HepG2 (cell line): ENCODE measurements at regions not wholly inside any gene's neighbourhood (a gene's known extent, or its start where the extent isn't known, plus 50 kb on each side); places are given as distances from the start of the nearest gene placed in this dataset.

ENCODE experiments used
- ATAC-seq: fragments of 200-7000 bp; cut with Tn5 transposase; 3 replicates; pipeline ENCODE4 v1.9.1; 2020; ENCODE audit warnings: mild to moderate bottlenecking, moderate library complexity
- BruUV-seq: library from RNA; stranded (reverse); fragments of 400-500 nt; replicated peaks from 2 replicates; lab custom pipeline; 2021; lab: Mats Ljungman, UMichigan
- CTCF ChIA-PET: fragments of 300-600 bp; formaldehyde crosslinking; extraction: SDS; loops from one replicate; lab custom pipeline; 2021; ENCODE audit warnings: low total read pairs, inconsistent platforms, low intra/inter-chr PET ratio; lab: Yijun Ruan, JAX
- POLR2A ChIA-PET: fragments of 350-600 bp; sonication (Branson Sonifier 250); formaldehyde crosslinking; loops from one replicate; lab custom pipeline; 2020; ENCODE audit warnings: antibody characterized with exemption, inconsistent platforms; lab: Yijun Ruan, JAX
- DNase-seq: peaks from one replicate; pipeline ENCODE4 v3.0.0-alpha.2; 2015; ENCODE audit warnings: low spot score
- FAIRE-seq: peaks from 3 replicates; lab custom pipeline; 2011; peaks lifted over from hg19 to GRCh38; lab: Jason Lieb, UNC
- H2AFZ ChIP-seq: one replicate; pipeline ENCODE4 v1.6.1; 2011; ENCODE audit warnings: low read length, inconsistent platforms
- H3K27ac ChIP-seq: fragments of 300-600 bp; 3 replicates; pipeline ENCODE4 v1.8.0; 2011; ENCODE audit warnings: mixed run types, mild to moderate bottlenecking, mixed read lengths, low read length, inconsistent platforms; ENCODE audit not compliant: insufficient read depth; ENCODE audit errors: extremely low read length
- H3K27me3 ChIP-seq, 2 experiments: fragments of 200-600 bp in 1 of 2; 2 replicates in 1 of 2; 3 replicates in 1 of 2; pipeline versions ENCODE4 v1.6.0 to v1.8.0; 2011; ENCODE audit warnings: low read length in 2 of 2, mild to moderate bottlenecking in 2 of 2, moderate library complexity in 2 of 2, inconsistent platforms in 1 of 2; ENCODE audit not compliant: insufficient read depth in 2 of 2, control insufficient read depth in 1 of 2
- H3K36me3 ChIP-seq, 2 experiments: fragments of 200-600 bp in 1 of 2; replicated peaks in 1 of 2; 2 replicates in 1 of 2; 3 replicates in 1 of 2; pipeline versions ENCODE4 v1.5.1 to v1.8.0; 2011; ENCODE audit warnings: low read length in 2 of 2, inconsistent platforms in 1 of 2; ENCODE audit not compliant: insufficient read depth in 2 of 2, control insufficient read depth in 1 of 2
- H3K4me1 ChIP-seq: 2 replicates; pipeline ENCODE4 v1.5.1; 2012; ENCODE audit warnings: low read length, inconsistent platforms; ENCODE audit not compliant: insufficient read depth
- H3K4me2 ChIP-seq: 2 replicates; pipeline ENCODE4 v1.6.0; 2011; ENCODE audit warnings: low read depth, low read length, inconsistent platforms
- H3K4me3 ChIP-seq, 3 experiments: fragments of 200-600 bp in 1 of 3; sonication (generic), shearing (Covaris generic) in 1 of 3; replicated peaks in 1 of 3; 2 replicates each; pipeline ENCODE4 v1.5.1; 2011 to 2016; ENCODE audit warnings: low read length in 3 of 3, inconsistent platforms in 2 of 3, low read depth in 2 of 3, mild to moderate bottlenecking in 2 of 3, control low read depth in 1 of 3, mixed read lengths in 1 of 3; ENCODE audit not compliant: insufficient read depth in 1 of 3
- H3K79me2 ChIP-seq: one replicate; pipeline ENCODE4 v1.6.1; 2011; ENCODE audit warnings: low read length, inconsistent platforms; ENCODE audit not compliant: insufficient read depth
- H3K9ac ChIP-seq: 2 replicates; pipeline ENCODE4 v1.6.0; 2011; ENCODE audit warnings: mild to moderate bottlenecking, low read depth, low read length, inconsistent platforms; ENCODE audit not compliant: insufficient read depth
- H3K9me3 ChIP-seq: 2 replicates; pipeline ENCODE4 v1.5.1; 2012; ENCODE audit warnings: mild to moderate bottlenecking, low read length
- H4K20me1 ChIP-seq: 2 replicates; pipeline ENCODE4 v1.6.0; 2011; ENCODE audit warnings: inconsistent platforms, mild to moderate bottlenecking, low read length, moderate library complexity; ENCODE audit not compliant: insufficient read depth
- ARNT2 ChIP-seq: sonication (generic); formaldehyde crosslinking; IDR thresholded peaks from 2 replicates; pipeline ENCODE4 v1.8.0; 2022; ENCODE audit warnings: mild to moderate bottlenecking, low read depth, missing genetic modification reagents, moderate library complexity
- MAFK ChIP-seq, 2 experiments: IDR thresholded peaks in 1 of 2; conservative IDR thresholded peaks in 1 of 2; 2 replicates each; pipeline ENCODE4 v1.6.1; 2011; ENCODE audit warnings: improper control_type of control experiment in 2 of 2, low read length in 2 of 2
- RBM39 ChIP-seq: fragments of 200-400 bp; formaldehyde crosslinking; IDR thresholded peaks from one replicate; pipeline ENCODE4 v1.6.1; 2018; ENCODE audit warnings: antibody characterized with exemption, mild to moderate bottlenecking, low read depth, low read length; ENCODE audit not compliant: poor library complexity, severe bottlenecking
- ZFP90 ChIP-seq: sonication (generic); formaldehyde crosslinking; IDR thresholded peaks from 2 replicates; pipeline ENCODE4 v1.8.0; 2022; ENCODE audit warnings: missing genetic modification reagents, mild to moderate bottlenecking, inconsistent platforms, borderline replicate concordance
- ZNF207 ChIP-seq: fragments of 450-650 bp; IDR thresholded peaks from 2 replicates; pipeline ENCODE4 v1.6.1; 2016; ENCODE audit warnings: antibody characterized with exemption, borderline replicate concordance
- ZSCAN22 ChIP-seq: sonication (generic); formaldehyde crosslinking; IDR thresholded peaks from 2 replicates; pipeline ENCODE4 v1.4.0; 2020; ENCODE audit warnings: mild to moderate bottlenecking, missing genetic modification reagents
- ZSCAN29 ChIP-seq: sonication (generic); formaldehyde crosslinking; conservative IDR thresholded peaks from 2 replicates; pipeline ENCODE4 v1.4.0; 2020; ENCODE audit warnings: mild to moderate bottlenecking, missing genetic modification reagents
- WGBS: methylation state at CpG from one replicate; pipeline ENCODE4 v1.1.6; 2017; ENCODE audit warnings: low lambda C conversion rate; 5-methylcytosine and 5-hydroxymethylcytosine counted together
- in situ Hi-C: cut with HindIII; loops from 2 replicates; pipeline ENCODE4 v1.10.0; 2017; ENCODE audit warnings: low pct_unique_long_range_greater_than_20kb; ENCODE audit not compliant: extremely low pct_ligation_motif_present
- intact Hi-C: fragments of 100-400 bp; cut with micrococcal nuclease; formaldehyde crosslinking; loops from one replicate; pipeline ENCODE4 v1.10.0; 2022; ENCODE audit not compliant: unreplicated experiment

GRCh38 chr7:84529480-84530205, 335.1 kb upstream of the SEMA3A start:
- Histone ChIP-seq H3K4me1 (no peaks in the 10 kb centered on the region), H3K36me3 (no peaks in the 10 kb centered on the region), H3K27me3 (no peaks in the 10 kb centered on the region), H3K9me3 (no peaks in the 10 kb centered on the region), H3K4me3 (no peak overlapping the region), H3K27ac (no peak overlapping the region), H3K79me2 (no peaks in the 10 kb centered on the region), H3K4me2 (no peak overlapping the region), H2AFZ (no peak overlapping the region), H3K9ac (no peak overlapping the region), H4K20me1 (no peaks in the 10 kb centered on the region)
- FAIRE-seq (no peak), DNase-seq (no peak), ATAC-seq (no peak)
- TF ChIP-seq MAFK (conservative IDR thresholded peaks at IDR 0.05 in 1 of 2, IDR thresholded peaks at IDR 0.05 in 1 of 2; ENCODE audit: low read length in 2 of 2) (0 out of 4 replicates have a peak, but pooled peaks of 1 of the 2 experiments have one; percentile 13), ZNF207 (no peak)
- no TSS peak for BruUV-seq
- in situ Hi-C loops, result no loop called here
- POLR2A ChIA-PET, result no interaction called here
- 24% methylated on average over 3 of the region's 3 CpGs for WGBS
- CTCF ChIA-PET, result no interaction called here
- intact Hi-C loops, result no loop called here

- in situ Hi-C loops, result no loop called here
- ATAC-seq (no peak), FAIRE-seq (no peak), DNase-seq (no peak)
- TF ChIP-seq MAFK (conservative IDR thresholded peaks at IDR 0.05 in 1 of 2, IDR thresholded peaks at IDR 0.05 in 1 of 2; ENCODE audit: low read length in 2 of 2) (peak; percentile 25 to 46; a peak in 3 of 4 replicates), ZSCAN29 (CRISPR knock-in tag) (no peak), ZSCAN22 (CRISPR knock-in tag) (no peak), RBM39 (no peak), ARNT2 (CRISPR knock-in tag) (no peak), ZFP90 (no peak)
- H4K20me1 ChIP-seq, result no peaks in the 10 kb centered on the region
- ChIA-PET POLR2A (no interaction called here), CTCF (no interaction called here)
- H3K4me3 ChIP-seq, result no peak overlapping the region
- intact Hi-C loops, result no loop called here
- H3K36me3 ChIP-seq, result no peaks in the 10 kb centered on the region
- no peak overlapping the region for H3K9ac ChIP-seq
- no peak overlapping the region for H3K27ac ChIP-seq
- no peaks in the 10 kb centered on the region for H3K79me2 ChIP-seq
- no peaks in the 10 kb centered on the region for H3K9me3 ChIP-seq
- H3K27me3 ChIP-seq, result no peaks in the 10 kb centered on the region
- no peak overlapping the region for H2AFZ ChIP-seq
- no peak overlapping the region for H3K4me2 ChIP-seq
- no peaks in the 10 kb centered on the region for H3K4me1 ChIP-seq
- no TSS peak for BruUV-seq
Observed at GRCh38 chr7:84528756-84529479, 334.3 kb upstream of the SEMA3A start.
